ENCODE measurements at regions not wholly inside any gene's neighbourhood (a gene's known extent, or its start where the extent isn't known, plus 50 kb on each side); places are given as distances from the start of the nearest gene placed in this dataset.

GRCh38 chr9:13470836-13471235, 191.3 kb upstream of the MPDZ start:
- no peak for DNase-seq
- Histone ChIP-seq H3K36me3 (ENCODE audit: insufficient read depth in 1 of 2, low read depth in 1 of 2) (no peaks in the 10 kb centered on the region), H3K27me3 (ENCODE audit: insufficient read depth in 3 of 3, low read length in 2 of 3) (no peaks in the 10 kb centered on the region), H3K4me1 (peaks cover 5% of the 10 kb centered on the region), H3K27ac (no peak overlapping the region), H3K4me3 (no peak overlapping the region), H3K9me3 (peaks cover 10% of the 10 kb centered on the region)
- peak; percentile 33 to 98 (median 88) for ATAC-seq
- intact Hi-C loops (cut with DNase I), result no loop called here
- TF ChIP-seq CTCF (IDR thresholded peaks at IDR 0.05), result no peak
- 33 to 35% (median 34%) methylated on average over 3 of the region's 3 CpGs for WGBS, 3 donors

GRCh38 chr9:13467157-13467556, 187.7 kb upstream of the MPDZ start:
- WGBS, 3 donors, result 30 to 53% (median 33%) methylated on average over 2 of the region's 2 CpGs

GRCh38 chr9:13461414-13461991, 182.0 kb upstream of the MPDZ start:
- H3K9me3 ChIP-seq, result no peaks in the 10 kb centered on the region
- ATAC-seq, result no peak
- H3K36me3 ChIP-seq (ENCODE audit: insufficient read depth in 1 of 2, low read depth in 1 of 2), result no peaks in the 10 kb centered on the region
- no peak overlapping the region for H3K27ac ChIP-seq
- H3K27me3 ChIP-seq (ENCODE audit: insufficient read depth in 3 of 3, low read length in 2 of 3), result no peaks in the 10 kb centered on the region
- DNase-seq, result no peak
- intact Hi-C loops (cut with DNase I), result no loop called here
- 45 to 47% (median 46%) methylated on average over 4 of the region's 4 CpGs for WGBS, 3 donors
- no peak for TF ChIP-seq CTCF (IDR thresholded peaks at IDR 0.05)
- no peaks in the 10 kb centered on the region for H3K4me1 ChIP-seq
- no peak overlapping the region for H3K4me3 ChIP-seq

More at GRCh38 chr9:13467157-13467556, 187.7 kb upstream of the MPDZ start:
- no peak for TF ChIP-seq CTCF (IDR thresholded peaks at IDR 0.05)
- no peaks in the 10 kb centered on the region for H3K36me3 ChIP-seq (ENCODE audit: insufficient read depth in 1 of 2, low read depth in 1 of 2)
- intact Hi-C loops (cut with DNase I), result no loop called here
- no peaks in the 10 kb centered on the region for H3K9me3 ChIP-seq
- H3K4me3 ChIP-seq, result no peak overlapping the region
- peaks cover 5% of the 10 kb centered on the region for H3K4me1 ChIP-seq
- no peak for DNase-seq
- H3K27me3 ChIP-seq (ENCODE audit: insufficient read depth in 3 of 3, low read length in 2 of 3), result no peaks in the 10 kb centered on the region
- H3K27ac ChIP-seq, result no peak overlapping the region
- ATAC-seq, result no peak

- Histone ChIP-seq H3K4me3 (no peak overlapping the region), H3K27me3 (ENCODE audit: insufficient read depth in 3 of 3, low read length in 2 of 3) (no peaks in the 10 kb centered on the region), H3K4me1 (no peaks in the 10 kb centered on the region), H3K36me3 (ENCODE audit: insufficient read depth in 1 of 2, low read depth in 1 of 2) (no peaks in the 10 kb centered on the region), H3K9me3 (no peaks in the 10 kb centered on the region), H3K27ac (no peak overlapping the region)
- TF ChIP-seq CTCF (IDR thresholded peaks at IDR 0.05), result no peak
- 61 to 96% (median 64%) methylated on average over 3 of the region's 3 CpGs for WGBS, 3 donors
- DNase-seq (no peak), ATAC-seq (no peak)
- intact Hi-C loops (cut with DNase I), result loop anchor here in 1 of 2 donors (10.0 kb wide), 1 partner anchor 226 kb away; no protein-coding TSS in a partner anchor
These were observed 179.6 kb upstream of the MPDZ start for GRCh38 chr9:13459071-13459470.

GRCh38 chr9:13457795-13458194, 178.3 kb upstream of the MPDZ start:
- intact Hi-C loops (cut with DNase I), result loop anchor here in 1 of 2 donors (10.0 kb wide), 1 partner anchor 227 kb away; no protein-coding TSS in a partner anchor
- no peak for TF ChIP-seq CTCF (IDR thresholded peaks at IDR 0.05)
- no peak overlapping the region for H3K4me3 ChIP-seq
- no peaks in the 10 kb centered on the region for H3K9me3 ChIP-seq
- H3K36me3 ChIP-seq (ENCODE audit: insufficient read depth in 1 of 2, low read depth in 1 of 2), result no peaks in the 10 kb centered on the region
- DNase-seq (no peak), ATAC-seq (no peak)
- H3K4me1 ChIP-seq, result no peaks in the 10 kb centered on the region
- WGBS, 3 donors, result 94 to 96% (median 94%) methylated on average over 1 of the region's 1 CpG
- no peaks in the 10 kb centered on the region for H3K27me3 ChIP-seq (ENCODE audit: insufficient read depth in 3 of 3, low read length in 2 of 3)
- no peak overlapping the region for H3K27ac ChIP-seq
